RKO (cell line): ENCODE measurements at regions not wholly inside any gene's neighbourhood (a gene's known extent, or its start where the extent isn't known, plus 50 kb on each side); places are given as distances from the start of the nearest gene placed in this dataset.
A peak's percentile ranks its signal among the peaks of the same experiment; 100 is the strongest.

Experiments
- DNase-seq: peaks from one replicate; pipeline ENCODE4 v3.0.0-alpha.2; 2016; ENCODE audit warnings: low spot score

GRCh38 chr1:59146651-59147358, 150.1 kb upstream of the FGGY start:
- DNase-seq: peak; percentile 72

- no peak for DNase-seq
Observed at GRCh38 chr1:59149435-59149834, 147.5 kb upstream of the FGGY start.

GRCh38 chr1:59150577-59151386, 146.1 kb upstream of the FGGY start:
- peak; percentile 99 for DNase-seq

- DNase-seq: no peak
Observed at GRCh38 chr1:59151387-59151761, 145.5 kb upstream of the FGGY start.

GRCh38 chr1:59151860-59152259, 145.0 kb upstream of the FGGY start:
- no peak for DNase-seq

GRCh38 chr1:59152511-59152910, 144.4 kb upstream of the FGGY start:
- DNase-seq: no peak

GRCh38 chr1:59154401-59154800, 142.5 kb upstream of the FGGY start:
- no peak for DNase-seq

GRCh38 chr1:59155351-59155750, 141.5 kb upstream of the FGGY start:
- DNase-seq: no peak

- DNase-seq: no peak
Observed at GRCh38 chr1:59156051-59156450, 140.8 kb upstream of the FGGY start.

GRCh38 chr1:59156526-59157199, 140.2 kb upstream of the FGGY start:
- DNase-seq: no peak

GRCh38 chr1:59158321-59158720, 138.6 kb upstream of the FGGY start:
- DNase-seq: no peak

GRCh38 chr1:59159557-59160203, 137.2 kb upstream of the FGGY start:
- no peak for DNase-seq

- DNase-seq: no peak
Observed at GRCh38 chr1:59161136-59161535, 135.8 kb upstream of the FGGY start.

- DNase-seq: no peak
Observed at GRCh38 chr1:59162665-59163064, 134.2 kb upstream of the FGGY start.

GRCh38 chr1:59163268-59164092, 133.4 kb upstream of the FGGY start:
- DNase-seq: no peak

- DNase-seq: no peak
Observed at GRCh38 chr1:59164371-59164770, 132.5 kb upstream of the FGGY start.

- no peak for DNase-seq
Observed at GRCh38 chr1:59165353-59165752, 131.5 kb upstream of the FGGY start.

- no peak for DNase-seq
Observed at GRCh38 chr1:59169703-59170102, 127.2 kb upstream of the FGGY start.

- DNase-seq: no peak
Observed at GRCh38 chr1:59170659-59171058, 126.2 kb upstream of the FGGY start.

- no peak for DNase-seq
Observed at GRCh38 chr1:59171788-59172187, 125.1 kb upstream of the FGGY start.

GRCh38 chr1:59172693-59173092, 124.2 kb upstream of the FGGY start:
- DNase-seq: no peak

GRCh38 chr1:59173721-59174120, 123.2 kb upstream of the FGGY start:
- peak; percentile 31 for DNase-seq
